HuH-7.5 (cell line): ENCODE measurements at regions not wholly inside any gene's neighbourhood (a gene's known extent, or its start where the extent isn't known, plus 50 kb on each side); places are given as distances from the start of the nearest gene placed in this dataset.
"Not testable (repeated sequence)": the region's sequence is repeated elsewhere in the genome, so short reads cannot be mapped to it uniquely, and the experiment has no call there.

Source experiments
- DNase-seq: peaks from one replicate; pipeline ENCODE4 v3.0.0; 2011; ENCODE audit warnings: low spot score

- DNase-seq = no peak
Observed at GRCh38 chr13:55038230-55038629, 2009.6 kb downstream of the OLFM4 start.

- not testable (repeated sequence) for DNase-seq
Observed at GRCh38 chr13:55053891-55054550, 2025.4 kb downstream of the OLFM4 start.

GRCh38 chr13:55055666-55056065, 2027.1 kb downstream of the OLFM4 start:
- DNase-seq = not testable (repeated sequence)

- no peak for DNase-seq
Observed at GRCh38 chr13:55062662-55063061, 2034.0 kb downstream of the OLFM4 start.

GRCh38 chr13:55067946-55068345, 2039.3 kb downstream of the OLFM4 start:
- DNase-seq = no peak

GRCh38 chr13:55069746-55070145, 2041.1 kb downstream of the OLFM4 start:
- no peak for DNase-seq

- DNase-seq = no peak
Observed at GRCh38 chr13:55073000-55073399, 2044.4 kb downstream of the OLFM4 start.

GRCh38 chr13:55084630-55085029, 2056.0 kb downstream of the OLFM4 start:
- no peak for DNase-seq

- no peak for DNase-seq
Observed at GRCh38 chr13:55087085-55087484, 2053.6 kb upstream of the PRR20A start.

GRCh38 chr13:55090612-55091011, 2050.1 kb upstream of the PRR20A start:
- DNase-seq = no peak

- DNase-seq = no peak
Observed at GRCh38 chr13:55091172-55091571, 2049.5 kb upstream of the PRR20A start.

- no peak for DNase-seq
Observed at GRCh38 chr13:55106509-55106908, 2034.2 kb upstream of the PRR20A start.

GRCh38 chr13:55120631-55121030, 2020.1 kb upstream of the PRR20A start:
- DNase-seq = no peak

GRCh38 chr13:55155046-55155445, 1985.7 kb upstream of the PRR20A start:
- DNase-seq = no peak

- no peak for DNase-seq
Observed at GRCh38 chr13:55159765-55160164, 1981.0 kb upstream of the PRR20A start.

- DNase-seq = no peak
Observed at GRCh38 chr13:55160867-55161266, 1979.9 kb upstream of the PRR20A start.

GRCh38 chr13:55178582-55178981, 1962.1 kb upstream of the PRR20A start:
- not testable (repeated sequence) for DNase-seq

- DNase-seq = no peak
Observed at GRCh38 chr13:55190996-55191395, 1949.7 kb upstream of the PRR20A start.

GRCh38 chr13:55199134-55199533, 1941.6 kb upstream of the PRR20A start:
- peak; percentile 1 for DNase-seq

GRCh38 chr13:55214841-55215345, 1925.8 kb upstream of the PRR20A start:
- no peak for DNase-seq

- DNase-seq = no peak
Observed at GRCh38 chr13:55219538-55219937, 1921.2 kb upstream of the PRR20A start.

- DNase-seq = no peak
Observed at GRCh38 chr13:55229906-55230569, 1910.7 kb upstream of the PRR20A start.

- DNase-seq = no peak
Observed at GRCh38 chr13:55230570-55230908, 1910.2 kb upstream of the PRR20A start.

- no peak for DNase-seq
Observed at GRCh38 chr13:55234311-55234710, 1906.4 kb upstream of the PRR20A start.
